Psoas muscle (tissue), 7 donors: ENCODE measurements at regions not wholly inside any gene's neighbourhood (a gene's known extent, or its start where the extent isn't known, plus 50 kb on each side); places are given as distances from the start of the nearest gene placed in this dataset.
"Not testable (repeated sequence)": the region's sequence is repeated elsewhere in the genome, so short reads cannot be mapped to it uniquely, and the experiment has no call there.

Source experiments
- ATAC-seq, 4 donors: fragments of 200-7000 bp; cut with Tn5 transposase; one replicate each; pipeline ENCODE4 v1.9.1; 2020; ENCODE audit warnings: moderate library complexity in 3 of 4, mild to moderate bottlenecking in 2 of 4
- DNase-seq, 2 donors: peaks; one replicate each; pipeline ENCODE4 v3.0.0-alpha.2; 2020
- H3K27ac ChIP-seq: fragments of 200-600 bp; one replicate; pipeline ENCODE4 v1.8.0; 2022
- H3K27me3 ChIP-seq, 3 donors: fragments of 200-600 bp in 1 of 3; one replicate each; pipeline versions ENCODE4 v1.6.1 to v1.8.0; 2013 to 2022; ENCODE audit warnings: low read length in 2 of 3, mild to moderate bottlenecking in 2 of 3, moderate library complexity in 1 of 3; ENCODE audit not compliant: insufficient read depth in 3 of 3
- H3K36me3 ChIP-seq, 2 donors: fragments of 200-600 bp in 1 of 2; one replicate each; pipeline versions ENCODE4 v1.6.1 to v1.8.0; 2013 to 2022; ENCODE audit warnings: low read depth in 1 of 2, mild to moderate bottlenecking in 1 of 2, moderate library complexity in 1 of 2; ENCODE audit not compliant: insufficient read depth in 1 of 2
- H3K4me1 ChIP-seq: fragments of 200-600 bp; one replicate; pipeline ENCODE4 v1.8.0; 2022
- H3K4me3 ChIP-seq: fragments of 200-600 bp; one replicate; pipeline ENCODE4 v1.8.0; 2022; ENCODE audit warnings: mild to moderate bottlenecking
- H3K9me3 ChIP-seq: fragments of 200-600 bp; one replicate; pipeline ENCODE4 v1.8.0; 2022
- WGBS, 3 donors: extraction: QIAGEN DNeasy Blood & Tissue Kit; methylation state at CpG; one replicate each; pipeline versions ENCODE4 v1.1.6 to v1.1.7; 2013; 5-methylcytosine and 5-hydroxymethylcytosine counted together
- intact Hi-C, 2 donors: fragments of 100-400 bp; cut with DNase I; formaldehyde crosslinking; loops; one replicate each; pipeline versions ENCODE4 v1.11.0 to v1.14.2; 2022
- TF ChIP-seq, protein P1 (sequence below): fragments of 200-600 bp; IDR thresholded peaks from one replicate; pipeline ENCODE4 v1.8.0; 2022; ENCODE audit warnings: antibody characterized with exemption
- donor health status: healthy with polysubstance abuse.
- donor health status: DM: no; HTN: no; CAD: no; lungs with moderate emphysema.
- donor health status: Bipolar disorder and iron deficiency.
- donor health status: healthy.
- donor health status: DM: yes; HTN: yes; CAD: no.
- donor health status: DM: no; HTN: no; CAD: no.
- donor health status: DM: yes; HTN: yes; CAD: no.

GRCh38 chr3:75502769-75503756 is 161.1 kb upstream of the FRG2C start:
- DNase-seq = not testable (repeated sequence)
- 21 to 35% (median 24%) methylated on average over 18 of the region's 18 CpGs for WGBS, 3 donors
- TF ChIP-seq, protein P1, sequence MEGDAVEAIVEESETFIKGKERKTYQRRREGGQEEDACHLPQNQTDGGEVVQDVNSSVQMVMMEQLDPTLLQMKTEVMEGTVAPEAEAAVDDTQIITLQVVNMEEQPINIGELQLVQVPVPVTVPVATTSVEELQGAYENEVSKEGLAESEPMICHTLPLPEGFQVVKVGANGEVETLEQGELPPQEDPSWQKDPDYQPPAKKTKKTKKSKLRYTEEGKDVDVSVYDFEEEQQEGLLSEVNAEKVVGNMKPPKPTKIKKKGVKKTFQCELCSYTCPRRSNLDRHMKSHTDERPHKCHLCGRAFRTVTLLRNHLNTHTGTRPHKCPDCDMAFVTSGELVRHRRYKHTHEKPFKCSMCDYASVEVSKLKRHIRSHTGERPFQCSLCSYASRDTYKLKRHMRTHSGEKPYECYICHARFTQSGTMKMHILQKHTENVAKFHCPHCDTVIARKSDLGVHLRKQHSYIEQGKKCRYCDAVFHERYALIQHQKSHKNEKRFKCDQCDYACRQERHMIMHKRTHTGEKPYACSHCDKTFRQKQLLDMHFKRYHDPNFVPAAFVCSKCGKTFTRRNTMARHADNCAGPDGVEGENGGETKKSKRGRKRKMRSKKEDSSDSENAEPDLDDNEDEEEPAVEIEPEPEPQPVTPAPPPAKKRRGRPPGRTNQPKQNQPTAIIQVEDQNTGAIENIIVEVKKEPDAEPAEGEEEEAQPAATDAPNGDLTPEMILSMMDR = peak; percentile 30

DNA sequence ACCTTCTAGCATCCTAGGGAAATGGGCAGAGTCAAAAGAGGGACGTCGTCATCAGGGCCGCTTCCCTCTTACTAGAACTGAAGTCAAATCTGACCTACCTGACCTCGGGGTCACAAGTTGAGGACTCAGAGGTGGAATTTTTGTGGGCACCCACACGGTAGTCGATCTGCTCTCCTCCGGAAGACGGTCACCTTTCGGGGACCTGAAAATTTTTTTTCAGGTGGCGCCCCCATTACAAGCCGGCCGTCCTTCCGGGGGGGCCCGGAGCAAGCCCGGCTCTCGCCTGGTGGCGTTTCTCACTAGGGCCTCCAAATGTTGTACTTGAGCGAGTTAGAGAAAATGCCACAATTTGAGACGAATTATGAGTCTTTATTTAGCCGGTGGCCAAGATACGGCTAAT is 157.5 kb upstream of the FRG2C start:
- no peaks in the 10 kb centered on the region for H3K27me3 ChIP-seq
- no peak for DNase-seq
- H3K4me1 ChIP-seq = no peaks in the 10 kb centered on the region
- H3K4me3 ChIP-seq = no peak overlapping the region
- no peaks in the 10 kb centered on the region for H3K36me3 ChIP-seq
- ATAC-seq = no peak
- peaks cover 12% of the 10 kb centered on the region for H3K9me3 ChIP-seq
- intact Hi-C loops = no loop called here
- TF ChIP-seq, protein P1 = no peak
- H3K27ac ChIP-seq = no peak overlapping the region
- 89 to 92% (median 91%) methylated on average over 21 of the region's 21 CpGs for WGBS, 3 donors

More at GRCh38 chr3:75502769-75503756, 161.1 kb upstream of the FRG2C start:
- peak overlapping the region; percentile 58 for H3K4me3 ChIP-seq
- H3K4me1 ChIP-seq, H3K27me3 ChIP-seq, H3K36me3 ChIP-seq, intact Hi-C loops, H3K9me3 ChIP-seq, ATAC-seq: not testable (repeated sequence)
- peak overlapping the region; percentile 60 for H3K27ac ChIP-seq

- H3K36me3 ChIP-seq, H3K4me1 ChIP-seq, ATAC-seq, intact Hi-C loops, H3K27ac ChIP-seq, H3K4me3 ChIP-seq, H3K27me3 ChIP-seq, DNase-seq: not testable (repeated sequence)
- H3K9me3 ChIP-seq = peaks cover 12% of the 10 kb centered on the region
- whole genome bisulfite sequencing, 3 donors = 93 to 100% (median 99%) methylated on average over 2 of the region's 2 CpGs
These were observed 156.2 kb upstream of the FRG2C start for GRCh38 chr3:75507956-75508355.

DNA sequence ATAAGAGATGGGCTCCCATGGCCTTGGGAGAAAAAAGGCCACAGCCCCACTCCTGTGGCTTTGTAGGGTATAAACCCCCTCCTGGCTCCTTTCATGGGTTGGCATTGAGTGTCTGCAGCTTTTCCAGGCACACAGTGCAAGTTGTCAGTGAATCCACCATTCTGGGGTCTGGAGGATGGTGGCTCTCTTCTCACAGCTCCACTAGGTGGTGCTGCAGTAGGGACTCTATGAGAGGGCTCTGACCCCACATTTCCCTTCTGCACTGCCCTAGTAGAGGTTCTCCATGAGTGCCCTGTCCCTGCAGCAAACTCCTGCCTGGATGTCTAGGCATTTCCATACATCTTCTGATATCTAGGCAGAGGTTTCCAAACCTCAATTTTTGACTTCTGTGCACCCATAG is 136.5 kb upstream of the FRG2C start:
- H3K36me3 ChIP-seq, H3K27me3 ChIP-seq, intact Hi-C loops, H3K4me1 ChIP-seq, H3K4me3 ChIP-seq, H3K27ac ChIP-seq, H3K9me3 ChIP-seq, ATAC-seq, DNase-seq: not testable (repeated sequence)

DNA sequence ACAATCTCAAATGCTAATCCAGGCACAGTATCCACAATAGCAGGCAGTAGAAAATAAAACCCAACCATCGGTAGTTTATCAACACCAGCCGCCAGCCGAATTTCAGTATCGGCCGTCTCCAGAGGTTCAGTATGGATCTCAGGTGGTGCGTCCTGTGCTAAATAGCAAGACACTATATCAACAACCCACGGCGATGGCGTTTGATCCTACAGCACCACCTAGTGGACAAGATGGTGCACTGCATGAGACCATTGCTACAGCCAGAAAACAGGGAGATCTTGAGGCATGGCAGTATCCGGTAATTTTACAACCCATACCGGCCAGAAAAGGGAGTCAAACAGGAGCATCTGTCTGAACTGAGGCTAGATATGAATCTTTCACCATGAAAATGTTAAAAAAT is 112.0 kb upstream of the FRG2C start:
- H3K27me3 ChIP-seq, H3K4me1 ChIP-seq, DNase-seq, H3K36me3 ChIP-seq, H3K4me3 ChIP-seq, intact Hi-C loops, H3K27ac ChIP-seq, ATAC-seq, H3K9me3 ChIP-seq: not testable (repeated sequence)
- WGBS, 3 donors = 47 to 49% (median 48%) methylated on average over 11 of the region's 11 CpGs

GRCh38 chr3:75564427-75564826 is 99.7 kb upstream of the FRG2C start:
- H3K36me3 ChIP-seq, DNase-seq, H3K27ac ChIP-seq, H3K4me1 ChIP-seq, intact Hi-C loops, H3K4me3 ChIP-seq, H3K9me3 ChIP-seq, H3K27me3 ChIP-seq, ATAC-seq: not testable (repeated sequence)
- 88 to 90% (median 88%) methylated on average over 3 of the region's 3 CpGs for WGBS, 3 donors

DNA sequence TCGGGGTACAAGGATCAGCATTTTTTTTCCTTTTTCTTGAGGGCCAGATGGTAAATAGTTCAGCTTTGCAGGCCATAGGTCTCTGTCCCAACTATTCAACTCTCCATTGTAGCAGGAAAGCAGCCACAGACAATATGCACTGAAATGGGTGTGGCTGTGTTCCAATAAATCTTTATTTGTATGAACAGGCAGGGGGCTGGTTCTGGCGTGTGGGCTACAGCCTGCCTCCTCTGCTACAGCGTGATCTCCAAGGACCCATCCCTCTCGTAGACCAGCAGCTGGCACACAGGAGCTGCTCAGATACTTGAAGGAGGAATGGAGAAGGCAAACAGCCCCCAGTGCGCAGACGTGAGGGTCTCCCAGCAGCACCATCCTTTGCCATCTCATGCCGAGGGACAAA is 91.8 kb upstream of the FRG2C start:
- H3K27ac ChIP-seq, H3K4me3 ChIP-seq, DNase-seq, H3K9me3 ChIP-seq, H3K27me3 ChIP-seq, H3K36me3 ChIP-seq, intact Hi-C loops, H3K4me1 ChIP-seq, ATAC-seq: not testable (repeated sequence)
- 59 to 69% (median 68%) methylated on average over 7 of the region's 7 CpGs for WGBS, 3 donors

DNA sequence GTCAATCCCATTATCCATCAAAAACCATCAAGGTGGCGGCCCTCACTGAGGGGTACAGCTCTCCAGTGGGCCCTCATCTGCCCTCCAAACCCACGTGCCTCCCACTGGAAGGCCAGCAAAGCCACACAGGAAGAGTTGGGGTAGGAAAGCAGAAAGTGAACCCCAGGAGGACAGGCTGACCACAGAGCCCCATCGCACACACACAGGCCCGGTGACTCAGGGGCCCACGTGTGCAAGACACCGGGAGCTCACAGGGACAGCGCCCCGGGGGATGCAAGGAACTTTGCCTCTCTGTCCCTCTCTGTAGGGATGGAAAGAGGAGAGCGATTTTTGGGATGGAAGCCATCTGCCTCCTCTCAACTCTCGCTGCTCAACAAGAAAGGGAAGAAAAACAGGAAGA is 85.0 kb upstream of the FRG2C start:
- H3K4me3 ChIP-seq, intact Hi-C loops, H3K9me3 ChIP-seq, ATAC-seq, DNase-seq, H3K27ac ChIP-seq, H3K4me1 ChIP-seq, H3K36me3 ChIP-seq: not testable (repeated sequence)
- peaks cover 0 to 12% (median 0%) of the 10 kb centered on the region in 3 donors for H3K27me3 ChIP-seq
- 60 to 69% (median 60%) methylated on average over 8 to 10 of the region's 10 CpGs for WGBS, 3 donors

DNA sequence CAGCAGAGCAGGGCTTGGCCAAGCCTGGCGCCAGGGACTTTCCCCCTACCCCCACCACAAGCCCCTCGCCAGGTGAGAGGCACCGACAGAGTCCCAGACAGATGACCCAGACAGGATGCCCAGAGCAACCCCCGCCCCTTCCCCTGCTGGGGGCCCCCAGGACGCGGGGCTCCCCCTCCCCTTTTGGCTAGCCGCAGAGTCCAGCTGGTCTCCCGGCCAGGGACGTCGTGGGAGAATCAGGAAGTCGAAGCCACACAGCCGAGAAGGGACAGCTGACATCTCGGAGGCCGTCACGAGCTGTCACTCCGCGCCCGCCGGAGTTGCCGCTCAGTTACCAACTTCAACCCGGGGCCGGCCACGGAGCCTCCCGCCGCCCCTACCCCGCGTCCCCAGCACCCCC is 84.6 kb upstream of the FRG2C start:
- DNase-seq, H3K36me3 ChIP-seq, intact Hi-C loops, H3K27ac ChIP-seq, H3K9me3 ChIP-seq, H3K4me1 ChIP-seq, ATAC-seq: not testable (repeated sequence)
- Histone ChIP-seq H3K27me3 (peaks cover 0 to 12% (median 0%) of the 10 kb centered on the region in 3 donors), H3K4me3 (peak overlapping the region; percentile 56)
- WGBS, 3 donors = 0 to 2% methylated on average over 6 to 26 of the region's 27 CpGs; no CpG with 5 or more reads in 1 of the 3 donors
